ENCODE measurements at regions not wholly inside any gene's neighbourhood (a gene's known extent, or its start where the extent isn't known, plus 50 kb on each side); places are given as distances from the start of the nearest gene placed in this dataset.
"Not testable (repeated sequence)": the region's sequence is repeated elsewhere in the genome, so short reads cannot be mapped to it uniquely, and the experiment has no call there.

- DNase-seq (ENCODE audit: low read depth in 2 of 3, low spot score in 2 of 3), result not testable (repeated sequence)
Measured at GRCh38 chr18:5830902-5831301, 64.4 kb downstream of the TMEM200C start.

DNA sequence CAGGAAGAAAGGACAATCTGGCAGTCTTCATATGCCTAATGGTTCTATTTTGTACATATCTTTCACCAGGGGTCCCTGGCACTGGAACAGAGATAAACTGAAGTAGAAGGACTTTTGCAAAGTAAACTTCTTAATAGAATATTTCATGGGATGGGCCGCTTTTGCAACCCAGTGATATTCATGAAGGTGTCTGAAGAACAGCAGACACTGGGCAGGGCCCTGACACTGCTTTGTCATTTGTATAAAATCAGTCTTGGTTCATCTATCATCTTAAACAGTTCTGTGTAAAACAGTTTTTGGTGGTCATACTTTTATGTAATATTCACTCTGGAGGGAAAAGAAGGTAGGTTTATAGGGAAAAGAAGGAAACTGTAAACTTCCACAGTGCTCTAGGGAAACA, 66.4 kb downstream of the TMEM200C start:
- DNase-seq (ENCODE audit: low read depth in 2 of 3, low spot score in 2 of 3), result no peak

- DNase-seq (ENCODE audit: low read depth in 2 of 3, low spot score in 2 of 3), result no peak
Measured at GRCh38 chr18:5825663-5826062, 69.7 kb downstream of the TMEM200C start.

GRCh38 chr18:5824370-5824984, 70.8 kb downstream of the TMEM200C start:
- DNase-seq (ENCODE audit: low read depth in 2 of 3, low spot score in 2 of 3), result no peak

DNA sequence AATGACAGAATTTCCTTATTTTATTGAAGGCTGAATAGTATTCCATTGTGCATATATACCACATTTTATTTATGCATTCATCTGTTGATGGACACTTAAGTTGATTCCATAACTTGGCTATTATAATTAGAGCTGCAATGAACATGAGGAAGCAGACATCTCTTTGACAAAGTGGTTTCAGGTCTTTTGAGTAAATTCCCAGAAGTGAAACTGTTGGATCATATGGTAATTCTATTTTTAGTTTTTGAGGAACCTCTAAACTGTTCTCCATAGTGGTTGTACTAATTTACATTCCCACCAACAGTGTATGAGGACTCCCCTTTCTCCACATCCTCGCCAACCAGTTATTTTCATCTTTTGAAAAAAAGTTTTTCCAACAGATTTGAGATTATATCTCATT, 77.5 kb downstream of the TMEM200C start:
- no peak for DNase-seq (ENCODE audit: low read depth in 2 of 3, low spot score in 2 of 3)

DNA sequence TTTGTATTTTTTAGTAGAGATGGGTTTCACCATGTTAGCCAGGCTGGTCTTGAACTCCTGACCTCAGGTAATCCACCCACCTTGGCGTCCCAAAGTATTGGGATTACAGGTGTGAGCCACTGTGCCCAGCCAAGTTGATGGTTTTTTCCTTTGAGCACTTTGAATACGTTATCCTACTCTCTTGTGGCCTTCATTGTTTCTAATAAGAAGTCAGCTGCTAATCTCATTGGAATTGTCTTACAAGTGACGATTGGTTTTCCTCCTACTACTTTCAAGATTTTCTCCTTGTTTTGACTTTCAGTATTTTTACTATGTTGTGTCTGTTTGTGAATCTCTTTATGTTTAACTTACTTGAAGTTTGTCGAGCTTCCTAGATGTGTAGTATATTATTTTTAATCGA, 88.5 kb downstream of the TMEM200C start:
- DNase-seq (ENCODE audit: low read depth in 2 of 3, low spot score in 2 of 3), result no peak

DNA sequence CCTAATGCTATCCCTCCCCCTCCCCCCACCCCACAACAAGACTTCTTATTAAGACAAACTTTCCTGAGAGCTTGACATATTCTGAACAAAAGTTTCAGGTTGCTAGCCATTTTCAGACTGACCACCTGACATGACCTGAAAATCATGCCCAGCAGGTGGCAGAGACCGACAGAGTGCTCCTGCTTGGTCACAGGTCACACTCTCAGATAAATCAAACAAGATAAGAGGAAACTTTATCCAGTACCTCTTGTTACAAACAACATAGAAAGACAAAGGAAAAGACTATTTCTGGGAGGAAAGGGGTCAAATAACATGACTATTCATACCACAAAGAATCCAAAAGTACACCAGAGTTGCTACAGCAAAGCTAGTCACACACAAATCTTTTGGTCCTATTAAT, 107.4 kb downstream of the TMEM200C start:
- no peak for DNase-seq (ENCODE audit: low read depth in 2 of 3, low spot score in 2 of 3)

DNA sequence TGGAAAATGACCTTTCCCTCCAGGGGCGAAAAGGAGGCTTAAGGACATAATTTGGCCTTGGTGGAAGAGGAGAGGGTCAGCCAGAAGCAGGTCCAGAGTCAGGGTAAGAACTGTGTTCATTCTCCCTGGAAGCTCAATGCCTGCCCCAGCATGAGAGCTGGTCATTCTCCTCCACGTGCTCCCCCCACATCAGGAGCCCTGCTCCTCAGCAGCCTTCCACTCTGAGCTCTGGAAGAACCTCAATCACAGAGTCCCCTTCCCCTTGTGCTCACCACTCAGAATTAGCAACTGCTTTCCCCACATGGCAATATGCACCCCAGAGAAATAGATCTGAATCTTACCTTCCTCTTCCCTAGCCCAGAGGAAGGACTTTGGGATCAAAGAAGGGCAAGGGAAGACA, 115.4 kb downstream of the TMEM200C start:
- DNase-seq (ENCODE audit: low read depth in 2 of 3, low spot score in 2 of 3), result no peak

DNA sequence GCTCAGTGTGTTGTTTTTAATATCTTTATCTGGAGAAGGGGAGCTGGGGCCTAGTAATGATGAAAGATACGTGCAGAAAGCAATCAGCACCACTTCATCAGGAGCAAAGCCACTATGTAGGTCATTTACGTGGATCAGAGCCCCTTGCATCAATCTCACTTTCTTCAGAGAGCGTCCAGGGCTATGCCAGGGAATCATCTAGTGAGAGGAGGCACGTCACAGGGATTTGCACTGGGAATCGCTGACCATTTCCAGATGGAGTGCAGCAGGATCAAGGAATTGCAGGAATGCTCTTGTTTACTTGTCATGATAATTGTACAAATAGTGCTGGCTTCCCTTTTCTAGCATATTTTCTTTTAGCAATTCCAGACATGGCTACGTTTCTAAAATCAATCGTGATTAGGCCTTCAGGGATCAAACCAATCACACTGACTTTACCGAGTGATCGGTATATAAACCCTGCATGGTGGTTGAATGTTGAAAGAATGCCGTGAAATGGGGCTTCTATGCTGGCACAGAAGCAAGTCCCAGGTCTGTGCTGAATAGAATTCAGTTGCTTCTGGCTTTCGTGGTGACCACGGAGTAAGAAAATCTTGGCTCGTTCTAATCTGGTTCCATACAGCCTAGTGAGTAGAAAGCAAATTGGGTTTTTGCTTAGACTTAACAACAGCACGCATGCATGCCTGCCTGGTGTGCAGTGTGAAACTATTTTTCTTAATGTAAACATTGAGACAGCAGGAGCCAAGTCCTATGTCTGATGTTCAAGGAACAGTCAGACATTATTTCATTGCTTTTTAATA, 122.8 kb downstream of the TMEM200C start:
- no peak for DNase-seq (ENCODE audit: low read depth in 2 of 3, low spot score in 2 of 3)

DNA sequence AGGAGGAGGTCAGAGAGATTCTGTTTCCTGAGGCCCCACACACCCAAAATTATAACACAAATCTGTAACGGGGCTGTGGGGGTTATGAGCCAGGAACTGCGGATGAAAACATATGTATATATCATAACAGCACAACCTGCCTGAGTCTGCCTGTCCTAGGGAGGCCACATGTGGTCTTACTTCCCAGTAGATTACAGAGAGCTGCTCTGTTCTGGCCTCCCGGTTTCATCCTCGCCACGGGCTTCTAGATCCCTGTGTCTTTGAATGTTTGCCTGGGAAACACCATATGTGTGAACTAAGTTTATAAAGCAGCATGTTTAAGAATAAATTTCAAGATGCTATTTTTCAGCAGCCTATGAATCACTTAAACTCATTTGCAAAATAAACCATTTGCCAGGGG, 124.0 kb downstream of the TMEM200C start:
- no peak for DNase-seq (ENCODE audit: low read depth in 2 of 3, low spot score in 2 of 3)

DNA sequence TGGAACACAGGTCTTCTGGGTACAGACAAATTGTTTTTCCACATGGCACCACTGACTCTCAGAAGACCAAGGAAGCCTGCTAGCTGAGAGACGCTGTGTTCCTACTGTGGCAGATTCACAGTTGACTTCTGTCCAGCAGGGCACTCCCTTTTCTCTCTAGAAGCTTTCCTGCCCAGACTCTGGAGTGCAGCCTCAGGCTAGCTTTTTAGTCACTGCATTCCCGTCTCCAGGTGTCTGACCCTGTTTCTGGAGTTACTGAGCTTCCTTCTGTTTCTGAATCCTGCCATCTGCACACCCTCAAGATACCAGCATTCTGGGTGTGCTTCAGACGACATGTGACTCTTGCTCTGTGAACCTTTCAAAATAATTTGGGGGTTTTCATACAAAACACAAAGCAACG, 125.1 kb downstream of the TMEM200C start:
- no peak for DNase-seq (ENCODE audit: low read depth in 2 of 3, low spot score in 2 of 3)

GRCh38 chr18:5768454-5768853, 126.9 kb downstream of the TMEM200C start:
- no peak for DNase-seq (ENCODE audit: low read depth in 2 of 3, low spot score in 2 of 3)

GRCh38 chr18:5759194-5759593, 136.1 kb downstream of the TMEM200C start:
- DNase-seq (ENCODE audit: low read depth in 2 of 3, low spot score in 2 of 3), result no peak

- DNase-seq (ENCODE audit: low read depth in 2 of 3, low spot score in 2 of 3), result no peak
Measured at GRCh38 chr18:5756823-5757222, 138.5 kb downstream of the TMEM200C start.

DNA sequence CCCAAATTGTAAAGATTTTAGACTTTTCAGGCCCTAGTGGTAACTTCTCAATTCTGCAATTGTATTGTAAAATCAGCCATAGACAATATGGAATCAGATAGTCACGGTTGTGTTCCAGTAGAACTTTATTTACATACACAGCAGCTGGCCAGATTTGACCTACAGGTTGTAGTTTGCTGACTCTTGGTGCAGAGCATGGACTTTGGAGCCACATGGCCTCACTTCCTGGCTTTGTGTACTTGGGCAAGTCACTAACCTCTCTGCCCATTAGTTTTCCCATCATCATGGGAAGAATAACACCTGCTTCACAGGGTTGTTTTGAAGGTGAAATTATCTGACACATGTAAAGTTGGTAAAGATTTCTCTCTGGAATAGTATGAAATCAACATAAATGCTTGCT, 147.6 kb downstream of the TMEM200C start:
- no peak for DNase-seq (ENCODE audit: low read depth in 2 of 3, low spot score in 2 of 3)

- DNase-seq (ENCODE audit: low read depth in 2 of 3, low spot score in 2 of 3), result no peak
Measured at GRCh38 chr18:5746844-5747243, 148.5 kb downstream of the TMEM200C start.

DNA sequence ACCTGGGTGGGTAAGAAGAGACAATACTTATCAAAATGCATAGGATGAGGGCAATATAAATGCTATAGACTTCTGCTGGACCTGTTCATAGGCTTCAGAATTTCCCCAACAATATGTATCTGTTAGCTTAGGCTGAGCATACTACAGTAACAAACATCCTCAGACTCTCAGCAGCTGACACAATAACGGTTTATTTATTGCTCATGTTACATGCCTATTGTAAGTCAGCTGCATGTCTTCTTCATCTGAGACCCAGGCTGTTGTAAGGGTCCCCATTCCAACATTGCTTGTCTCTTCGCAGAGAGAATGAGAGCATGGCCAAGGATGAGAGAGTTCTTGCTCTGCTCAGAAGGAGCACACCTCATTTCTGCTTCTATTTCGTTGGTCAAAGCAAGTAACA, 150.7 kb downstream of the TMEM200C start:
- no peak for DNase-seq (ENCODE audit: low read depth in 2 of 3, low spot score in 2 of 3)

- DNase-seq (ENCODE audit: low read depth in 2 of 3, low spot score in 2 of 3), result no peak
Measured at GRCh38 chr18:5738526-5738925, 156.8 kb downstream of the TMEM200C start.

GRCh38 chr18:5732318-5732717, 163.0 kb downstream of the TMEM200C start:
- no peak for DNase-seq (ENCODE audit: low read depth in 2 of 3, low spot score in 2 of 3)

DNA sequence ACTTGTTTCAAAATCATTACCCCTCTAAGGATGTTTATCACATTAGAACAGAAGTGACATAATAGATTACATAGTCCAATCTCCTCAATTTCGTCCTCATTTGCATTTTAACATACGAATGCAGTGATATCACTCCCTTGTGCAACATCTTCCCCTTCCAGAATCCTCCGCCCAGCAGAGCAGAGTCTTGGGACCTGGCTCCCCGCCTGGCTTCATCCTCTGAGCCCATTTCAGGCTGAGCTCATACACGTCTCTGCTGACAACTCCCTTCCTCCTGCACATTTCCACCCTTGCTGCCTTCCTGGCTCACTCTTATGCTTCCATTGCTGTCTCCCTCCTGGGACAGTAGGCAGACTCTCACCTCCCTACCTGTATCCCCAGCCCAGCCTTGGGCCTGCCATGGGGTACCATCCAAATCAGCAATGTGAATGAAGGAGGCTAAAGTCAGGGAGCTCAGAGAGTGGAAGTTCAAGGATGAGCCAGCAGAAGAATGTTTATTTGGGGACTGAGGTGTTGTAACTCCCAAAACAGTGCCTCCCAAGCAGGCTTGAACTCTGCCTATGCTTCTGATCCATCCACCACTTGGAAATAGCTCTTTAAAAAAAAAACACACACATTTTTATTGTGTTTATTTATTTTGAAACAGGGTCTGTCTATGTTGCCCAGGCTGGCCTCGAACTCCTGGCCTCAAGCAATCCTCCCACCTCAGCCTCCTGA, 165.2 kb downstream of the TMEM200C start:
- no peak for DNase-seq (ENCODE audit: low read depth in 2 of 3, low spot score in 2 of 3)

DNA sequence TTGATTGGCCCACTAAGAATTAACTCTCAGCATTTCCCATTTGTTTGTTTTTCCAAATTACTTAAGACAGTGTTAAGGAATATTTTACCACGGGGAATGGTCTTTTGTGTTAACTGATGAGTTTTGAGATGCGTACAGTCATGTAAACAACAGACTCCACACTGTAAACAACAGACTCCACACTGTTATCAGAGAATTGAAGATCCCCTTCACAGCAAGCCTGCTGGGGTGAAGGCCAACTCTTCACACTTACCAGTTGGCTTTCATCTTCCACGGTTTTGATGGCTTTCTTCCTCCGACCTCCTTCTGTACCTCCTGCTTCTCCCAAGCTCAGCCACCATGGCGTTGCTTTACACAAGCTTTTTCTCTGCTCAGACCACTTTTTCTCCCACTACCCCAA, 166.8 kb downstream of the TMEM200C start:
- no peak for DNase-seq (ENCODE audit: low read depth in 2 of 3, low spot score in 2 of 3)

DNA sequence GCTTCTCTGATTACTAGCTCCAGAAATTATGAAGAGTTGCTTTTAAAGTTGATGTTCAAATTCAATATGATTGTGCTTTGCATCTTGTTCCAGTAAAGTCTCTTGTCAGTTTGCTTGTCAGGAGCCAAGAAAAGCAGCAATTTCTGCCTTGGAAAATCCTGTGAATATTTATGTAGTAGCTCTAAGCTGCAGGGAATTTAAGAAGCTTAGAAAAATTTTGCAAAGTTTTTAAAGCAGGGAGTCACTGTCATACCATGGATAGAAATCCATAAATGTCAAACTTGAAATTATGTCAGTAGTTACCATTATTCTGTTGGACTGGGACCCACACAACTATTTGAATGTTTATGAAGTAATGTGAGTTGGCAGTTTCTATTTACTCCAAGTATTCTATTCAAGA, 169.3 kb downstream of the TMEM200C start:
- no peak for DNase-seq (ENCODE audit: low read depth in 2 of 3, low spot score in 2 of 3)

Measured in activated CD8-positive, alpha-beta memory T cell treated with anti-CD3 and anti-CD28 coated beads for 48 hours (primary cell).